A673 (cell line): ENCODE measurements at regions not wholly inside any gene's neighbourhood (a gene's known extent, or its start where the extent isn't known, plus 50 kb on each side); places are given as distances from the start of the nearest gene placed in this dataset.

Source experiments
- CTCF ChIP-seq: fragments of 300-800, 200-600 bp; sonication (generic); conservative IDR thresholded peaks from 2 replicates; pipeline ENCODE4 v1.5.1; 2017; ENCODE audit warnings: low read depth, mild to moderate bottlenecking, antibody characterized with exemption, low read length, moderate library complexity, mixed read lengths
- EZH2 ChIP-seq: fragments of 200-600 bp; sonication (generic); IDR thresholded peaks from 2 replicates; pipeline ENCODE4 v1.6.1; 2017; ENCODE audit warnings: borderline replicate concordance, low read depth, mild to moderate bottlenecking, mixed read lengths, antibody characterized with exemption, low read length; ENCODE audit not compliant: poor library complexity, severe bottlenecking

- TF ChIP-seq CTCF, result no peak
- no peak for TF ChIP-seq EZH2
Measured at GRCh38 chr6:74901576-74901975, 304.3 kb downstream of the COL12A1 start.
